ENCODE measurements at regions not wholly inside any gene's neighbourhood (a gene's known extent, or its start where the extent isn't known, plus 50 kb on each side); places are given as distances from the start of the nearest gene placed in this dataset.

GRCh38 chr16:73703891-73704290, 592.7 kb upstream of the PSMD7 start:
- TF ChIP-seq CTCF (IDR thresholded peaks at IDR 0.05; ENCODE audit: poor library complexity) (no peak), EZH2phosphoT487 (IDR thresholded peaks at IDR 0.05; ENCODE audit: low read depth, severe bottlenecking, unreplicated experiment) (no peak), EZH2 (IDR thresholded peaks at IDR 0.05; ENCODE audit: borderline replicate concordance) (no peak)
